GM12878 (cell line): ENCODE measurements at regions not wholly inside any gene's neighbourhood (a gene's known extent, or its start where the extent isn't known, plus 50 kb on each side); places are given as distances from the start of the nearest gene placed in this dataset.

Experiments used
- EZH2 ChIP-seq: IDR thresholded peaks from 2 replicates; pipeline ENCODE4 v1.6.1; 2012; ENCODE audit warnings: low read depth, mild to moderate bottlenecking, control low read depth, inconsistent platforms, low read length, borderline replicate concordance; ENCODE audit not compliant: control insufficient read depth
- FOXK2 ChIP-seq: fragments of 450-650 bp; IDR thresholded peaks from 2 replicates; pipeline ENCODE4 v1.6.1; 2017; ENCODE audit warnings: mild to moderate bottlenecking, moderate library complexity
- NR2C2 ChIP-seq: IDR thresholded peaks from 2 replicates; pipeline ENCODE4 v1.6.1; 2011; ENCODE audit warnings: borderline replicate concordance, low read depth; ENCODE audit not compliant: control insufficient read depth, insufficient read length
- POLR2A ChIP-seq: IDR thresholded peaks from 2 replicates; pipeline ENCODE4 v1.6.1; 2011; ENCODE audit warnings: low read depth, mild to moderate bottlenecking, low read length
- RAD21 ChIP-seq: IDR thresholded peaks from 2 replicates; pipeline ENCODE4 v1.6.1; 2011; ENCODE audit warnings: mild to moderate bottlenecking, low read depth, low read length, moderate library complexity; ENCODE audit not compliant: insufficient read depth
- TF ChIP-seq, protein P1 (sequence below), 3 experiments: IDR thresholded peaks in 2 of 3; conservative IDR thresholded peaks in 1 of 3; 2 replicates each; pipeline ENCODE4 v1.5.1; 2011; ENCODE audit warnings: low read depth in 3 of 3, low read length in 3 of 3, mild to moderate bottlenecking in 3 of 3, control low read depth in 2 of 3, moderate library complexity in 2 of 3, inconsistent platforms in 1 of 3, mixed read lengths in 1 of 3; ENCODE audit not compliant: control insufficient read depth in 2 of 3, insufficient read depth in 1 of 3; ENCODE audit errors: extremely low read depth in 1 of 3
- TF ChIP-seq, protein P2 (sequence below): fragments of 450-650 bp; IDR thresholded peaks from 2 replicates; pipeline ENCODE4 v1.6.1; 2017; ENCODE audit warnings: mild to moderate bottlenecking, low read depth, inconsistent platforms; ENCODE audit not compliant: poor library complexity, severe bottlenecking
- TF ChIP-seq, protein P3 (sequence below): IDR thresholded peaks from 2 replicates; pipeline ENCODE4 v1.6.1; 2012; ENCODE audit warnings: low read depth, low read length, improper control_type of control experiment

DNA sequence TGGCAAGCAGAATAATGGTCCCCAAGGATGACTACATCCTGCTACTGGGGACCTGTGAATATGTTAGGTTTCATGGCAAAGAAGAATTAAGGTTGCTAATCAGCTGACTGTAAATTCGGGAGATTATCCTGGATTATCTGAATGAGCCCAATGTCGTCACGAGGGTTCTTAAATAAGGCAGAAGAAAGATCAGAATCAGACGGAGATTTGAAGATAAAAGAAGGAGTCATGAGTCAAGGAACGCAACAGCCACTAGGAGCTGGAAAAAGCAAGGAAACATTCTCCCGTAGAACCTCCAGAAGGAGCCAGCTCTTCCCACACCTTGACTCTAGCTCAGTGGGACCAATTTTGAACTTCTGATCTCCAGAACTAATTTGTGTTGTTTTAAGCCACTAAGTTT, 82.9 kb upstream of the APBB1IP start:
- TF ChIP-seq, protein P1, sequence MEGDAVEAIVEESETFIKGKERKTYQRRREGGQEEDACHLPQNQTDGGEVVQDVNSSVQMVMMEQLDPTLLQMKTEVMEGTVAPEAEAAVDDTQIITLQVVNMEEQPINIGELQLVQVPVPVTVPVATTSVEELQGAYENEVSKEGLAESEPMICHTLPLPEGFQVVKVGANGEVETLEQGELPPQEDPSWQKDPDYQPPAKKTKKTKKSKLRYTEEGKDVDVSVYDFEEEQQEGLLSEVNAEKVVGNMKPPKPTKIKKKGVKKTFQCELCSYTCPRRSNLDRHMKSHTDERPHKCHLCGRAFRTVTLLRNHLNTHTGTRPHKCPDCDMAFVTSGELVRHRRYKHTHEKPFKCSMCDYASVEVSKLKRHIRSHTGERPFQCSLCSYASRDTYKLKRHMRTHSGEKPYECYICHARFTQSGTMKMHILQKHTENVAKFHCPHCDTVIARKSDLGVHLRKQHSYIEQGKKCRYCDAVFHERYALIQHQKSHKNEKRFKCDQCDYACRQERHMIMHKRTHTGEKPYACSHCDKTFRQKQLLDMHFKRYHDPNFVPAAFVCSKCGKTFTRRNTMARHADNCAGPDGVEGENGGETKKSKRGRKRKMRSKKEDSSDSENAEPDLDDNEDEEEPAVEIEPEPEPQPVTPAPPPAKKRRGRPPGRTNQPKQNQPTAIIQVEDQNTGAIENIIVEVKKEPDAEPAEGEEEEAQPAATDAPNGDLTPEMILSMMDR (IDR thresholded peaks at IDR 0.05 in 2 of 3, conservative IDR thresholded peaks at IDR 0.05 in 1 of 3; ENCODE audit: control insufficient read depth in 2 of 3, extremely low read depth in 1 of 3, insufficient read depth in 1 of 3, low read depth in 3 of 3, low read length in 3 of 3) = no peak
- TF ChIP-seq NR2C2 (no peak), EZH2 (no peak), RAD21 (no peak), POLR2A (no peak), FOXK2 (no peak)
- TF ChIP-seq, protein P2, sequence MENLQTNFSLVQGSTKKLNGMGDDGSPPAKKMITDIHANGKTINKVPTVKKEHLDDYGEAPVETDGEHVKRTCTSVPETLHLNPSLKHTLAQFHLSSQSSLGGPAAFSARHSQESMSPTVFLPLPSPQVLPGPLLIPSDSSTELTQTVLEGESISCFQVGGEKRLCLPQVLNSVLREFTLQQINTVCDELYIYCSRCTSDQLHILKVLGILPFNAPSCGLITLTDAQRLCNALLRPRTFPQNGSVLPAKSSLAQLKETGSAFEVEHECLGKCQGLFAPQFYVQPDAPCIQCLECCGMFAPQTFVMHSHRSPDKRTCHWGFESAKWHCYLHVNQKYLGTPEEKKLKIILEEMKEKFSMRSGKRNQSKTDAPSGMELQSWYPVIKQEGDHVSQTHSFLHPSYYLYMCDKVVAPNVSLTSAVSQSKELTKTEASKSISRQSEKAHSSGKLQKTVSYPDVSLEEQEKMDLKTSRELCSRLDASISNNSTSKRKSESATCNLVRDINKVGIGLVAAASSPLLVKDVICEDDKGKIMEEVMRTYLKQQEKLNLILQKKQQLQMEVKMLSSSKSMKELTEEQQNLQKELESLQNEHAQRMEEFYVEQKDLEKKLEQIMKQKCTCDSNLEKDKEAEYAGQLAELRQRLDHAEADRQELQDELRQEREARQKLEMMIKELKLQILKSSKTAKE = no peak
- TF ChIP-seq, protein P3, sequence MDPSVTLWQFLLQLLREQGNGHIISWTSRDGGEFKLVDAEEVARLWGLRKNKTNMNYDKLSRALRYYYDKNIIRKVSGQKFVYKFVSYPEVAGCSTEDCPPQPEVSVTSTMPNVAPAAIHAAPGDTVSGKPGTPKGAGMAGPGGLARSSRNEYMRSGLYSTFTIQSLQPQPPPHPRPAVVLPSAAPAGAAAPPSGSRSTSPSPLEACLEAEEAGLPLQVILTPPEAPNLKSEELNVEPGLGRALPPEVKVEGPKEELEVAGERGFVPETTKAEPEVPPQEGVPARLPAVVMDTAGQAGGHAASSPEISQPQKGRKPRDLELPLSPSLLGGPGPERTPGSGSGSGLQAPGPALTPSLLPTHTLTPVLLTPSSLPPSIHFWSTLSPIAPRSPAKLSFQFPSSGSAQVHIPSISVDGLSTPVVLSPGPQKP = no peak
